ENCODE measurements at regions not wholly inside any gene's neighbourhood (a gene's known extent, or its start where the extent isn't known, plus 50 kb on each side); places are given as distances from the start of the nearest gene placed in this dataset.

DNA sequence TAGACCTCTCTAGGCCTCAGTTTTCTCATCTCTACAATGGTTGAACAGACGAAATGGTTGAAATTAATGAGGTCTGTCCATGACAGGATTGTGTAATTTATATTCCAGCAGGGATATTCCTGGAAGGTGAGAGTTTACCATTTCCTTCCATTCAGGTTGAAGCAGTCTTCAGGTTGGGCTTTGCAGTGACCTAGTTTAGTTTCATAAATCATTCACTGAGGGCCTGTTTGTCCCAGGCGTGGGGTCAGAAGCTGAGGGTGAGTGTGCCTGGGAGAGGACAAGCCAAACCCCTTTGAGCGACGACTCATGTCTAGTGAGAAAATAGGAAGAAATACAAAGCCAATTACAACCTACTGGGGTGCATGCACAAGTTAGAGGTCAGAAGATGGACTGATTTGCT lies 57.2 kb upstream of the CACNA2D3 start:
- Histone ChIP-seq H3K9me3 (no peaks in the 10 kb centered on the region), H3K36me3 (ENCODE audit: insufficient read depth in 1 of 2, low read depth in 1 of 2) (no peaks in the 10 kb centered on the region), H3K4me3 (no peak overlapping the region), H3K27ac (no peak overlapping the region), H3K27me3 (ENCODE audit: insufficient read depth in 3 of 3, low read length in 2 of 3) (no peaks in the 10 kb centered on the region), H3K4me1 (no peaks in the 10 kb centered on the region)
- no peak for DNase-seq
- TF ChIP-seq, protein P1, sequence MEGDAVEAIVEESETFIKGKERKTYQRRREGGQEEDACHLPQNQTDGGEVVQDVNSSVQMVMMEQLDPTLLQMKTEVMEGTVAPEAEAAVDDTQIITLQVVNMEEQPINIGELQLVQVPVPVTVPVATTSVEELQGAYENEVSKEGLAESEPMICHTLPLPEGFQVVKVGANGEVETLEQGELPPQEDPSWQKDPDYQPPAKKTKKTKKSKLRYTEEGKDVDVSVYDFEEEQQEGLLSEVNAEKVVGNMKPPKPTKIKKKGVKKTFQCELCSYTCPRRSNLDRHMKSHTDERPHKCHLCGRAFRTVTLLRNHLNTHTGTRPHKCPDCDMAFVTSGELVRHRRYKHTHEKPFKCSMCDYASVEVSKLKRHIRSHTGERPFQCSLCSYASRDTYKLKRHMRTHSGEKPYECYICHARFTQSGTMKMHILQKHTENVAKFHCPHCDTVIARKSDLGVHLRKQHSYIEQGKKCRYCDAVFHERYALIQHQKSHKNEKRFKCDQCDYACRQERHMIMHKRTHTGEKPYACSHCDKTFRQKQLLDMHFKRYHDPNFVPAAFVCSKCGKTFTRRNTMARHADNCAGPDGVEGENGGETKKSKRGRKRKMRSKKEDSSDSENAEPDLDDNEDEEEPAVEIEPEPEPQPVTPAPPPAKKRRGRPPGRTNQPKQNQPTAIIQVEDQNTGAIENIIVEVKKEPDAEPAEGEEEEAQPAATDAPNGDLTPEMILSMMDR (IDR thresholded peaks at IDR 0.05): no peak
- no peak for ATAC-seq
- 61 to 82% (median 79%) methylated on average over 4 of the region's 4 CpGs for WGBS, 3 donors
- intact Hi-C loops (cut with DNase I): no loop called here

GRCh38 chr3:54064486-54064885 lies 57.9 kb upstream of the CACNA2D3 start:
- Histone ChIP-seq H3K27me3 (ENCODE audit: insufficient read depth in 3 of 3, low read length in 2 of 3) (no peaks in the 10 kb centered on the region), H3K27ac (no peak overlapping the region), H3K36me3 (ENCODE audit: insufficient read depth in 1 of 2, low read depth in 1 of 2) (no peaks in the 10 kb centered on the region), H3K4me1 (no peaks in the 10 kb centered on the region), H3K9me3 (no peaks in the 10 kb centered on the region), H3K4me3 (no peak overlapping the region)
- intact Hi-C loops (cut with DNase I): no loop called here
- TF ChIP-seq, protein P1 (IDR thresholded peaks at IDR 0.05): no peak
- no peak for DNase-seq
- ATAC-seq: no peak
- WGBS, 3 donors: 72 to 84% (median 78%) methylated on average over 8 of the region's 8 CpGs

DNA sequence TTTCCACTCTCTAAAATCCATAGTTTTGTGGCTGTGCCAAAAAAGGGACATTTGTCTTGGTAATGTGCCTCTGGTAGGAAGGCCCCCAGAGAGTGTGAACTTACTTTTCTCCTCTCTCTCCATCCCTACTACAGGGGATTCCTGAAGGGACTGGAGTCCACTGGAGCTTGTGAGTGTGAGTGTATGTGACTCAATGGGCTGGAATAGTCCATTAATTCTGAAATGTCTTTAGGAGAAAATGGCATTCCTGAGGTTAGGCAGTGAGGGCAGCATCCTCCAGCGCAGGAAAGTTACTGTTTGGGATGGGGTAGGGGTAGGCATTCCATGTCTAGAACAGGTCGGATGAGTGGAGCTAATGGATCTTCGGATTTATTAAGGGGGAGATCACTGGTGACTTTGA lies 59.8 kb upstream of the CACNA2D3 start:
- Histone ChIP-seq H3K27me3 (ENCODE audit: insufficient read depth in 3 of 3, low read length in 2 of 3) (no peaks in the 10 kb centered on the region), H3K36me3 (ENCODE audit: insufficient read depth in 1 of 2, low read depth in 1 of 2) (no peaks in the 10 kb centered on the region), H3K4me1 (no peaks in the 10 kb centered on the region), H3K4me3 (no peak overlapping the region), H3K9me3 (no peaks in the 10 kb centered on the region), H3K27ac (no peak overlapping the region)
- TF ChIP-seq, protein P1 (IDR thresholded peaks at IDR 0.05): no peak
- ATAC-seq (no peak), DNase-seq (no peak)
- WGBS, 3 donors: 76 to 79% (median 78%) methylated on average over 3 of the region's 3 CpGs
- intact Hi-C loops (cut with DNase I): no loop called here

GRCh38 chr3:54056521-54056920 lies 65.8 kb upstream of the CACNA2D3 start:
- Histone ChIP-seq H3K27ac (no peak overlapping the region), H3K27me3 (ENCODE audit: insufficient read depth in 3 of 3, low read length in 2 of 3) (no peaks in the 10 kb centered on the region), H3K4me3 (no peak overlapping the region), H3K36me3 (ENCODE audit: insufficient read depth in 1 of 2, low read depth in 1 of 2) (no peaks in the 10 kb centered on the region), H3K9me3 (no peaks in the 10 kb centered on the region), H3K4me1 (no peaks in the 10 kb centered on the region)
- intact Hi-C loops (cut with DNase I): no loop called here
- ATAC-seq: no peak
- DNase-seq: no peak
- TF ChIP-seq, protein P1 (IDR thresholded peaks at IDR 0.05): no peak
- 80 to 87% (median 85%) methylated on average over 2 of the region's 2 CpGs for WGBS, 3 donors

GRCh38 chr3:54053882-54054281 lies 68.5 kb upstream of the CACNA2D3 start:
- 80 to 83% (median 82%) methylated on average over 4 of the region's 4 CpGs for WGBS, 3 donors

More at GRCh38 chr3:54053882-54054281, 68.5 kb upstream of the CACNA2D3 start:
- DNase-seq: no peak
- Histone ChIP-seq H3K27me3 (ENCODE audit: insufficient read depth in 3 of 3, low read length in 2 of 3) (no peaks in the 10 kb centered on the region), H3K4me3 (no peak overlapping the region), H3K9me3 (no peaks in the 10 kb centered on the region), H3K36me3 (ENCODE audit: insufficient read depth in 1 of 2, low read depth in 1 of 2) (no peaks in the 10 kb centered on the region), H3K27ac (no peak overlapping the region), H3K4me1 (no peaks in the 10 kb centered on the region)
- intact Hi-C loops (cut with DNase I): no loop called here
- no peak for ATAC-seq
- TF ChIP-seq, protein P1 (IDR thresholded peaks at IDR 0.05): no peak

All from psoas muscle (tissue), 7 donors.